HT-29 (cell line): ENCODE measurements at regions not wholly inside any gene's neighbourhood (a gene's known extent, or its start where the extent isn't known, plus 50 kb on each side); places are given as distances from the start of the nearest gene placed in this dataset. TPM values are rescaled to one million over a fixed set of nuclear protein-coding genes. Genes with fewer than 3 reads are reported as not detected.

Experiments
- DNase-seq: peaks from one replicate; pipeline ENCODE4 v3.0.0-alpha.2; 2015; ENCODE audit warnings: low spot score
- small RNA-seq: library from RNA; depleted of rRNA; stranded (forward); fragments of <200 nt; gene quantifications from one replicate; pipeline ENCODE3, GENCODE V24; 2014

DNA sequence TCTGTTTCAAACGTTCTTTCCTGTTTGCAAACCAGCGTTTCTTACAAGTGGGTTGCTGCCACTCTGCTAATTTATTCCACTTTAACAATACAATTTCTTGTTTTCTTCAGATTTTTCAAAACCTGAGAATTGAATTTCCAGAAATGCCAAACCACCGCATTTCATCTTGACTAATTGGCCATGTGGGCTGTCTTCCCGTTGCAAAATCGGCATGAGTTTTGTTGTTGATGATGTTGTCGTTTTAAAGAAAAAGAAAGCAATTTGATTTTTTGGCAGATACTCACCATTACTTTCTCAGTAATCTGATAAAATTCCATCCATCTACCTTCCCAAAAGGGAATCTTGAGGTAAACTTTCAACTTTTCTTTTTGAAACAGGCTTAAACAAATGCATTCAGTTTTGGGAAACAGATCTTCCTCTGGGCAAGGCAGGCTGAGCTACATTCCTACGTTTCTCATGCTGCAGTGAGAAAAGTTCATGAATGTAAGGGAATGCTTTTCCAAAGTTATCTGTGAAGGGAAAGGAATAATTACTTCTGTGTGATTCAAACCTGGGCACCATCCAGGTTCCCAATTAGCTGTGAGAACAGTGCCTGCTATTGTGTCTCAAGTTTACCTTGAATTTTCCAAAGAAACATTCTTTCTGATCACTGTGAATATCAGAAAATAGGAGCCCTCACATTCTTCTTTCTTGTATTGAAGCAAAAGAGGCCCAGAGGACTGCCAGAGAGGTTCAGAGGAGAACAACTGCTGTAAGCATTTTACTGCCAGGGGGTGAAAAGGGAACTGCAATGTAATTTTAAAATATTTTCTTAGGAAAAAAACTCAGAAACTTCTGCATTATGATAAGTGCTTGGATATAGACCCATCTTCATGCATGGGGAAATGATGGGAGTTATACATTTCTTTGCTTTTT, 100.7 kb upstream of the TUT7 start:
- DNase-seq = no peak

DNA sequence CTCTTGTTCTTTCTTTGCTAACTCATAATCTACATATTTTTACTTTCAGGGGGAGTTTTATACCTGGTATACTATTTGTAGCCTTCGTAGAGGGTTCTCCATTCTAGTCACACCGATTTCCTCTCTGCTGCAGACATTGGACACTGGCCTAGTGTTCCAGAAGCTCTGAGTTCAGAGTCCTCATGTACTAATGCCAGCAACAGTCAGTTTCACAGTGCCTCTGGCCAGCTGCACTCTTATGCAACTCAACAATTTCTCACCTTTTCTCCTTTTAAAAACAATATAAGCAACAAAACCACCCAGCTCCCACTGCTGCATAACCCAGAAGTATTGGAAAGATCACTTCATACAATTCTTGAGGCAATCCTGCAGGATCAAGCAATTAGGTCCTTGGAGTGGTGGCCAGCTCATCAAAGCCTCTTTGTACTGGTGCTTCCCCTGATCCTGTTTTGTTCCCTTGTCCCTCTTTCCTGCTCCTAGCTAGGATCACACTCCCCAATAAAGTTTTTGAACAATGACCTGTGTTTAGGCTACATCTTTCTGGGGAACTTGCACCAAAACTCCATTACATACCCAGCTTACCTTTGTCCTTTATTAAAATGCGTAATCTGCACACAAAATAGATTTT, 98.1 kb upstream of the TUT7 start:
- DNase-seq = no peak

DNA sequence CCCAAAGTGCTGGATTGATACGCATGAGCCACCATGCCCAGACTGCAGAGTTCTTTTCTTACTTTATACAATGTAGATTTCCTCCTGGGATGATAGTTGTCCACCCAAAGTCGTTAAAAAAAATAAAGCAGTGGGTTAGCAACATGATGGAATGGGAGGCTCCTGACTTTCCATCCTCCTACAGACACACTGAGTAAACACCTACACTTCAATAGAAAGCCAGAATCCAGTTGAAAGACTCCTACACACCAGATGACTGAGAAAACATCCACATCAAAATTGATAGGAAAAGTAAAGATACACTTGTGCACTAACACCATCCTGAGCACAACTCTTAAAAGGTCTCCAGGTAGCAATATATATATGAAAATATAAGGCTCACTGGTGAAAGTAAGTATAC, 95.0 kb upstream of the TUT7 start:
- no peak for DNase-seq

DNA sequence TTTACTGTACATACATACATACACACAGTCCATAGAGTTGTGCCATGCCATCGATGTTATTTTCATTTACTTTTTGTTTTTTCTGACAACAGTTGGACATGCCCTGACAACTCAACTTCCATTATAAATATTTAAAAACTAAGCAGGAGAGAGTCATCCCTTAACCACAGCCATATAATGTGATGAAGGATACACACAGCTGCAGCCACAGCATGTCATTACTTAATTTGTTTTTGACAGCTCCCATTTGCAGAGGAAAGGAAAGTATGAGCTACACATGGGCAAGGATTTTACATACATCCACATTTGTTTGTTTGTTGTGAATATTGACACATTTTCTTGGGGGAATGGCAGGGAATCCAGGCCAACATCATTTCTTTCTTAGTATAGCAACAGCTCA, 91.5 kb upstream of the TUT7 start:
- DNase-seq = no peak

- no peak for DNase-seq
Measured at GRCh38 chr9:86443992-86444391, 89.8 kb upstream of the TUT7 start.

- peak; percentile 59 for DNase-seq
Measured at GRCh38 chr9:86434039-86434726, 80.0 kb upstream of the TUT7 start.

GRCh38 chr9:86424251-86424891, 70.2 kb upstream of the TUT7 start:
- DNase-seq = no peak

DNA sequence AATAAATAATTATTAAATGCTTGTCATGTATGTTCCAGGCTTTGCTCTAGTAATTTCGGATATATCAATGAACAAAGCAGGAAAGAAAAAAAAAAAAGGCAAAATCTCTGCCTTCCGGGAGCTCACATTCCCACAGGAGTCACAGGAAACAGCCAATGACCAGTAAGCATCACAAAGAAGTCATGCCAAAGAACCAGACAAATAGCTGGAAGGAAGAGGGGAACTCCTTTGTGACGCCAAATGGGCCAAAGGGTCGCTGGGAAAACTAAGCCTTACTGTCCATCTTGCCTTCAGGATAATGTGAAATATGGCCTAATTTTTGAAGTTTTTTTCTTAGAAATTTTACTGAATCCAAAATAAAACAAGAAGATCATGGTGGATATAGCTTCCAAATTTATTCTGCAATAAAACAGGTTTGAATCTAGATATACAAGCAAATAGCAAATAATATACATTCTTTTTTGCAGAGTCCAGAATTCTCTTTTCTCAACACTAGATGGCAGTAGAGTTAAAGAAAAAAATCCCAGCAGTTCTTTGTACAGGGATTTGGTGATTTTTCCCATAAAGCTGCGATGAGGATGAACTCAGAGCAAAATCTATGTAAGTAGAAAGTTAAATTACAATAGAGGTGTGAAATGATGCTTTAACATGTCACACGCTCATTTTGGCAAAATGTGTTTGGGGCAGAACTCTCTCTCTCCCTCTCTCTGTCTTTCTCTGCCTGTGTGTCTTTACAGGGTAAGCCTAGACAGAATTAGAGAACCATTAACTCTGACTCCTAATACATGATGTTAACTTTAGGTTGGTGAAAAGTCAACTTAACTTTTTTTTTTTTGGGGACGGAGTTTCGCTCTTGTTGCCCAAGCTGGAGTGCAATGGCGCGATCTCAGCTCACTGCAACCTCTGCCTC, 60.0 kb upstream of the TUT7 start:
- peak; percentile 52 for DNase-seq

- no peak for DNase-seq
Measured at GRCh38 chr9:86410281-86410680, 56.1 kb upstream of the TUT7 start.

DNA sequence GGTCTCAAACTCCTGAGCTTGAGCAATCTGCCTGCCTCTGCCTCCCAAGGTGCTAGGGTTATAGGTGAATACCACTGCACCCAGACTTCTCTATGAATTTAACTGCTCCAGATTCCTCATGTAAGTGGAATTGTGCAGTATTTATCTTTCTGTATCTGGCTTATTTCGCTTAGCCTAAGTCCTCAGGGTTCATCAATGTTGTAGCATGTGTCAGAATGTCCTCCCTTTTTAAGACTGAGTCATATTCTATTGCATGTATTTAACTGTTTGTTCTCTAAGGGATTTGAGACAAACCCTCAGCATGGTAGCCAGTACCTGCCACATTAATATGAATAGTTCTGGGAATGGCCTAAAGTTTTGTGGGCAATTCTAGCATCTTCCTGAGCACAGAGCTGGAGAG, 53.9 kb upstream of the TUT7 start:
- no peak for DNase-seq

DNA sequence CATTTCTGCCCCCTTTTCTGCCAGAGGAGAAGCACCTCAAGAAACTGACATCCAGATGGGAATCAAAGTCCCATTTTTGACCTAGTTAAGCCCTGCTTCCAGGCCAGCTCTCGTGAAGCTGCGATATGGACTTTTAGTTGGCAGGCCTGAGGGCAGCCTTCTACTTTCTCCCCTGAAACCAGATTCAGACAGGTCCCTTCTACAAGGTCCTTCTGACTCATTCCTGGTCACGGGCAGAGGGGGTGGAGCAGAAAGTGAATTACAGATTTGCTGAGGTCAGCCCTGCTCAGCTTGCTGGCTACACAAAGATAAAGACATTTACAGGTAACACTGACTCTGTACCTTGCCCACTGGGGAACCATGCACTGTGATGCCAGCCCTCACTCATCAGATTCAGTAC, 52.8 kb upstream of the TUT7 start:
- DNase-seq = no peak

GRCh38 chr9:86406366-86406765, 52.2 kb upstream of the TUT7 start:
- no peak for DNase-seq

DNA sequence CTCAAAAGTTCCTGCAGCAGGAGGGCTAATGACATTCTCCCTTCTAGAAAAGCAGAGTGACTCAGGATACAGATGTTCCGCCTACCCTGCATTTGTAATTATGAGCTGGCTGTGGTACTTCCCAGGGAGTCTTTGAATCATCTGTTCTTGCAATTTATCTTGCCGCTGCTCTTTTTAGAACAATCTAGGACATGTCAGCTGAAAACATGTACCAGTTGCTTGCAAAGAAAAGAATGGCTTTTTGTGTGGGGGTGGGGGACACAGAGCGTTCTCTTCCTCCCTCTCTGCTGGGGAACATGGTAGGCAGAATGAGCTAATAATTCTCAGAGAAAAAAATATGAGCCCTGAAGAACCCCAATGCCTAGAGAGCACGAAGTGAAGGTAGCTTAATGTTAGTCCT, 51.7 kb upstream of the TUT7 start:
- DNase-seq = no peak

- DNase-seq = no peak
Measured at GRCh38 chr9:86405086-86405491, 50.9 kb upstream of the TUT7 start.

Small RNA genes in the stretch of these regions (small RNA-seq; reads per million reads assigned to genes)
- gene AL158828.1 = not detected
- 10.5 reads per million, percentile 88 among the genes with 10 or more reads in this experiment for gene RNU2-36P
